HG03066 (cell line): ENCODE measurements at regions not wholly inside any gene's neighbourhood (a gene's known extent, or its start where the extent isn't known, plus 50 kb on each side); places are given as distances from the start of the nearest gene placed in this dataset.

Source experiments
- ATAC-seq: cut with Tn5 transposase; IDR thresholded peaks from one replicate; pipeline ENCODE4 v1.9.1; 2021; ENCODE audit warnings: low read depth; ENCODE audit not compliant: unreplicated experiment

- no peak for ATAC-seq
Measured at GRCh38 chr22:48268293-48268692, 1505.8 kb downstream of the TBC1D22A start.

GRCh38 chr22:48267681-48268080 lies 1505.2 kb downstream of the TBC1D22A start:
- ATAC-seq, result no peak

- no peak for ATAC-seq
Measured at GRCh38 chr22:48265000-48265625, 1502.7 kb downstream of the TBC1D22A start.

GRCh38 chr22:48264586-48264985 lies 1502.1 kb downstream of the TBC1D22A start:
- no peak for ATAC-seq

GRCh38 chr22:48263791-48264351 lies 1501.4 kb downstream of the TBC1D22A start:
- ATAC-seq, result no peak

- no peak for ATAC-seq
Measured at GRCh38 chr22:48263431-48263765, 1500.9 kb downstream of the TBC1D22A start.

- ATAC-seq, result no peak
Measured at GRCh38 chr22:48262596-48263430, 1500.4 kb downstream of the TBC1D22A start.

GRCh38 chr22:48261706-48262105 lies 1499.3 kb downstream of the TBC1D22A start:
- ATAC-seq, result no peak

GRCh38 chr22:48261048-48261621 lies 1498.7 kb downstream of the TBC1D22A start:
- no peak for ATAC-seq

- no peak for ATAC-seq
Measured at GRCh38 chr22:48259991-48260670, 1497.7 kb downstream of the TBC1D22A start.

- no peak for ATAC-seq
Measured at GRCh38 chr22:48258811-48259210, 1496.4 kb downstream of the TBC1D22A start.

GRCh38 chr22:48258064-48258701 lies 1495.7 kb downstream of the TBC1D22A start:
- ATAC-seq, result no peak

- no peak for ATAC-seq
Measured at GRCh38 chr22:48257685-48258055, 1495.2 kb downstream of the TBC1D22A start.

GRCh38 chr22:48256776-48257684 lies 1494.6 kb downstream of the TBC1D22A start:
- no peak for ATAC-seq

GRCh38 chr22:48256041-48256739 lies 1493.7 kb downstream of the TBC1D22A start:
- no peak for ATAC-seq

- no peak for ATAC-seq
Measured at GRCh38 chr22:48254311-48254873, 1491.9 kb downstream of the TBC1D22A start.

GRCh38 chr22:48253573-48253972 lies 1491.1 kb downstream of the TBC1D22A start:
- ATAC-seq, result no peak

- ATAC-seq, result no peak
Measured at GRCh38 chr22:48253136-48253535, 1490.7 kb downstream of the TBC1D22A start.

GRCh38 chr22:48251629-48252028 lies 1489.2 kb downstream of the TBC1D22A start:
- no peak for ATAC-seq
